Chondrocyte (in vitro differentiated cells): ENCODE measurements at regions not wholly inside any gene's neighbourhood (a gene's known extent, or its start where the extent isn't known, plus 50 kb on each side); places are given as distances from the start of the nearest gene placed in this dataset.

Source experiments
- DNase-seq: peaks from one replicate; pipeline ENCODE4 v3.0.0; 2021; ENCODE audit warnings: mixed read lengths, low spot score
- H3K27ac Mint-ChIP-seq: one replicate; pipeline ENCODE4 v1.8.0; 2021; ENCODE audit warnings: mild to moderate bottlenecking, moderate library complexity, mixed read lengths; ENCODE audit not compliant: unreplicated experiment
- H3K27me3 Mint-ChIP-seq: 2 replicates; pipeline ENCODE4 v1.8.0; 2021; ENCODE audit warnings: low read depth, mixed read lengths
- H3K36me3 Mint-ChIP-seq: 2 replicates; pipeline ENCODE4 v1.8.0; 2021; ENCODE audit warnings: low read depth, mixed read lengths
- H3K4me1 Mint-ChIP-seq: 2 replicates; pipeline ENCODE4 v1.8.0; 2021; ENCODE audit warnings: low read depth, mild to moderate bottlenecking, mixed read lengths
- H3K4me3 Mint-ChIP-seq: one replicate; pipeline ENCODE4 v1.8.0; 2021; ENCODE audit warnings: mild to moderate bottlenecking, moderate library complexity, mixed read lengths; ENCODE audit not compliant: unreplicated experiment
- H3K9me3 Mint-ChIP-seq: 2 replicates; pipeline ENCODE4 v1.8.0; 2021; ENCODE audit warnings: low read depth, mixed read lengths
- CTCF ChIP-seq: fragments of 200-600 bp; sonication (generic); IDR thresholded peaks from 2 replicates; pipeline ENCODE4 v1.5.0; 2021; ENCODE audit warnings: antibody characterized with exemption, mild to moderate bottlenecking, moderate library complexity

- no peak for DNase-seq
- no peak for TF ChIP-seq CTCF
- H3K9me3 Mint-ChIP-seq = peaks cover 12% of the 10 kb centered on the region
These were observed 1088.3 kb upstream of the SORCS1 start for GRCh38 chr10:108252771-108253170.

GRCh38 chr10:108250936-108251620, 1086.6 kb upstream of the SORCS1 start:
- no peak for DNase-seq
- no peaks in the 10 kb centered on the region for H3K36me3 Mint-ChIP-seq

More at GRCh38 chr10:108252771-108253170, 1088.3 kb upstream of the SORCS1 start:
- Mint-ChIP-seq H3K36me3 (no peaks in the 10 kb centered on the region), H3K4me3 (no peak overlapping the region), H3K27me3 (no peaks in the 10 kb centered on the region), H3K27ac (no peak overlapping the region), H3K4me1 (no peaks in the 10 kb centered on the region)

GRCh38 chr10:108249940-108250339, 1085.4 kb upstream of the SORCS1 start:
- no peak for DNase-seq
- H3K36me3 Mint-ChIP-seq = no peaks in the 10 kb centered on the region
- H3K4me3 Mint-ChIP-seq = no peak overlapping the region
- no peak overlapping the region for H3K27ac Mint-ChIP-seq
- peaks cover 25% of the 10 kb centered on the region for H3K9me3 Mint-ChIP-seq
- no peak for TF ChIP-seq CTCF
- no peaks in the 10 kb centered on the region for H3K4me1 Mint-ChIP-seq
- H3K27me3 Mint-ChIP-seq = no peaks in the 10 kb centered on the region

More at GRCh38 chr10:108250936-108251620, 1086.6 kb upstream of the SORCS1 start:
- no peak for TF ChIP-seq CTCF
- Mint-ChIP-seq H3K27me3 (no peaks in the 10 kb centered on the region), H3K4me3 (no peak overlapping the region), H3K4me1 (no peaks in the 10 kb centered on the region), H3K9me3 (peaks cover 22% of the 10 kb centered on the region), H3K27ac (no peak overlapping the region)

- H3K9me3 Mint-ChIP-seq = peaks cover 30% of the 10 kb centered on the region
- H3K27ac Mint-ChIP-seq = no peak overlapping the region
- no peaks in the 10 kb centered on the region for H3K36me3 Mint-ChIP-seq
- TF ChIP-seq CTCF = no peak
- no peaks in the 10 kb centered on the region for H3K4me1 Mint-ChIP-seq
- H3K4me3 Mint-ChIP-seq = no peak overlapping the region
- no peak for DNase-seq
- H3K27me3 Mint-ChIP-seq = no peaks in the 10 kb centered on the region
These were observed 1080.1 kb upstream of the SORCS1 start for GRCh38 chr10:108244443-108245228.

GRCh38 chr10:108241166-108241565, 1076.7 kb upstream of the SORCS1 start:
- DNase-seq = no peak
- TF ChIP-seq CTCF = no peak
- H3K4me3 Mint-ChIP-seq = no peak overlapping the region
- no peaks in the 10 kb centered on the region for H3K4me1 Mint-ChIP-seq
- H3K27me3 Mint-ChIP-seq = no peaks in the 10 kb centered on the region
- peaks cover 10% of the 10 kb centered on the region for H3K9me3 Mint-ChIP-seq
- H3K36me3 Mint-ChIP-seq = no peaks in the 10 kb centered on the region
- no peak overlapping the region for H3K27ac Mint-ChIP-seq
